ENCODE measurements at regions not wholly inside any gene's neighbourhood (a gene's known extent, or its start where the extent isn't known, plus 50 kb on each side); places are given as distances from the start of the nearest gene placed in this dataset.

DNA sequence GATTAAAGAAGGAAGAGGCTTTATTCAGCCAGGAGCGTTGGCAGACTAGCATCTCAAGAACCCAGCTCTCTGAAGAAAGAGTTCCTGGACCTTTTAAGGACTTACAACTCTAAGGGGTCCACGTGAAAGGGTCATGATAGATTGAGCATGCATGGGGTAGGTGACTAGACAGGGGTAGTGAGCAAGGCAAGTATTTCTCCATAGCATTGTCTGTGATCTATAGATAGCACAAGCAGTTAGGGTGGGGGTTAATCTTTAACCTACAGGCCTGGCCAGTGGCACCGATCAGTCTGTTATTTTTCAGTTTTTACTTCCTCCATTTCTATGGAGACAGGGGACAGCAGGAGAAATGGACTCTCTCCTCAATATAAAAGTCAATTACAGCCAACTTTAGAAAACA, 983.7 kb downstream of the SLITRK1 start:
- no peak overlapping the region for H3K4me3 ChIP-seq (ENCODE audit: low read depth, low read length)
- TF ChIP-seq, protein P1, sequence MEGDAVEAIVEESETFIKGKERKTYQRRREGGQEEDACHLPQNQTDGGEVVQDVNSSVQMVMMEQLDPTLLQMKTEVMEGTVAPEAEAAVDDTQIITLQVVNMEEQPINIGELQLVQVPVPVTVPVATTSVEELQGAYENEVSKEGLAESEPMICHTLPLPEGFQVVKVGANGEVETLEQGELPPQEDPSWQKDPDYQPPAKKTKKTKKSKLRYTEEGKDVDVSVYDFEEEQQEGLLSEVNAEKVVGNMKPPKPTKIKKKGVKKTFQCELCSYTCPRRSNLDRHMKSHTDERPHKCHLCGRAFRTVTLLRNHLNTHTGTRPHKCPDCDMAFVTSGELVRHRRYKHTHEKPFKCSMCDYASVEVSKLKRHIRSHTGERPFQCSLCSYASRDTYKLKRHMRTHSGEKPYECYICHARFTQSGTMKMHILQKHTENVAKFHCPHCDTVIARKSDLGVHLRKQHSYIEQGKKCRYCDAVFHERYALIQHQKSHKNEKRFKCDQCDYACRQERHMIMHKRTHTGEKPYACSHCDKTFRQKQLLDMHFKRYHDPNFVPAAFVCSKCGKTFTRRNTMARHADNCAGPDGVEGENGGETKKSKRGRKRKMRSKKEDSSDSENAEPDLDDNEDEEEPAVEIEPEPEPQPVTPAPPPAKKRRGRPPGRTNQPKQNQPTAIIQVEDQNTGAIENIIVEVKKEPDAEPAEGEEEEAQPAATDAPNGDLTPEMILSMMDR (IDR thresholded peaks at IDR 0.05; ENCODE audit: low read depth, low read length): no peak

DNA sequence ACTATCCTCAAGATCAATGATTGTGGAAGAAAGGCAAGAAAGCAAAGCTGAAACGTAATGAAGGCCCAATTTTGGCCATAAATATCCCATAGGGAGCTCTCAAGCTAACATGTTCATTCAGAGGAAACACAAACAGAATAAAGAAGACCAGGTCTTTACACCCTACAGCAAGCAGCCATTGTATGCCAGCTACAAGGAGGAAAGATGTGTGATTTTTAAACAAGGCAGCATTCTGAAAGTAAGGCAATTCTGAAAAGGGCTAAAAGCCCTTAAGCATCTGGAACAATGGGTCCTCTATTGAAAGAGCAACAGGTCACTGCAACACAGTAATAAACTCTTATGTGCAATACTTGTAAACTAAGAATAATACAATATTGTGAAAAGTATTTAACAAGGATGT, 1002.4 kb downstream of the SLITRK1 start:
- TF ChIP-seq, protein P1 (IDR thresholded peaks at IDR 0.05; ENCODE audit: low read depth, low read length): no peak
- H3K4me3 ChIP-seq (ENCODE audit: low read depth, low read length): no peak overlapping the region

DNA sequence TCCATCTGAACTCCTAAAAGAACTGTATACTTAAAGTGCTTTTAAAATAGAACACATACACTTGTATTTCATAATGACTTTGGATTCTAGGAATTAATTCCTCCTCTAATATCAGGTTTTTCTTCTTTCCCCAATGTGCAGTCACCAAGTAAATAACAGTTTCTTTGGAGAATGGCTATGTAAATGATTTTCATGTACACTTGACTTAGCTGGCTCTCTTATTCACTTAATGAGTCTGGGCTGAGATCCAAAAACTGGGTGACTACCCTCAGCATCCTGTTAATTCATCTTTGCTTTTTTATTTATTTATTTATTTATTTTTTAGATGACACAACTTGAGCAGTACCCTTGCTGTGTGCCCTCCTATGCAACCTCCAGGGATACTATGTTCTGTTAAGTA, 1003.7 kb downstream of the SLITRK1 start:
- H3K4me3 ChIP-seq (ENCODE audit: low read depth, low read length): no peak overlapping the region
- TF ChIP-seq, protein P1 (IDR thresholded peaks at IDR 0.05; ENCODE audit: low read depth, low read length): no peak

DNA sequence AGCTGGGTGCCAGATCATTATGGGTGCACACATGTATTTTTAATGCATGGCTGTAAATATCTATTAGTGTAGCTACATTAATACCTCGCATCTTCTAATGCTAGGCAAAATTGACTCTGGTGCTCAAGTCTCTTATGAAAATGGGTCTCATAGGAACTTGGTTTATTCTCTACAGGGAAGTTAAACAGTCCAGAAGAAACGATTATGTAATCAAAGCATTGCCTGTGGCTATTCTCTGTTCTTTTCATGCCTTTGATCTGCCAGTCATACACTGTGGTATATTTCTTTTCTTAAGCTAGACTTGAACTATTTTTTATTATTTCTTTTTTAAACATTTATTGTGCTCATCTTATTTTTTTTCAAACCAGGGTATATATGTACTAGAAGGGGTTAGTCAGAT, 1015.0 kb downstream of the SLITRK1 start:
- TF ChIP-seq, protein P1 (IDR thresholded peaks at IDR 0.05; ENCODE audit: low read depth, low read length): no peak
- H3K4me3 ChIP-seq (ENCODE audit: low read depth, low read length): no peak overlapping the region

DNA sequence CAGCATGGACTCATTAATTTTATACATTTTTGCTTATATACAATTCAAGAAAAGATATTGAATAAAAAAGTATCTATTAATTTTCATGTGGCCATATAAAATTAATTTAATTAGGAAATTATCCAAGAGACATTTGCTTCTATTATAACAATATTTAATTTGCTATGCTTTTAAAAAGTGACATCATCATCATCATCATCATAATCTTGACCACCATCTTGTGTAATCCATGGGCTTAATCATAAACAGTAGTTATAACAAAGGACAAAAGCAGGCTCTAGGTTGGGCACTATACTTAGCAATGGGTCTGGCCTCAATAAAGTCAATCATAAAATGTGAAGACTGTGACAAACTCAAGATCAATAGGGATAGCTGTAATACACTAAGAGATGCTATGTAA, 1031.6 kb downstream of the SLITRK1 start:
- H3K4me3 ChIP-seq (ENCODE audit: low read depth, low read length): no peak overlapping the region
- TF ChIP-seq, protein P1 (IDR thresholded peaks at IDR 0.05; ENCODE audit: low read depth, low read length): no peak

DNA sequence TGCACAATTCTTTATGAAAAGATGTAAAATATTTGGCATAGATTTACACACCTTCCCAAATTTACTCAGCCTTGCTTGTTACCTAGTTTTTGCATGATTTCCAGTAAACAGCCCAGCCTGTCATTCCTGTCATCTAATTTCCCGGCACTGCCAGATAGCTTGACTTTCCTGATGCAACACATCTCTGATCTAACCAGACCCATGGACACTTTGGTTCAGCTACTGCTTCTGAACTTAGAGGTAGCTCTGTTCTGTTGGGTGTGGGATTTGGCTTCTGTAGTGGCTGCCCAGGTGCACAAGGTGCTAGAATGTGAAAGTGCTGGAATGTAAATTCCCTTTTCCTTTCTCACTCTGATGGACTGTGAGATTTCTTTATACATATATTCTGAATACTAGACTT, 1033.5 kb downstream of the SLITRK1 start:
- TF ChIP-seq, protein P1 (IDR thresholded peaks at IDR 0.05; ENCODE audit: low read depth, low read length): no peak
- no peak overlapping the region for H3K4me3 ChIP-seq (ENCODE audit: low read depth, low read length)

DNA sequence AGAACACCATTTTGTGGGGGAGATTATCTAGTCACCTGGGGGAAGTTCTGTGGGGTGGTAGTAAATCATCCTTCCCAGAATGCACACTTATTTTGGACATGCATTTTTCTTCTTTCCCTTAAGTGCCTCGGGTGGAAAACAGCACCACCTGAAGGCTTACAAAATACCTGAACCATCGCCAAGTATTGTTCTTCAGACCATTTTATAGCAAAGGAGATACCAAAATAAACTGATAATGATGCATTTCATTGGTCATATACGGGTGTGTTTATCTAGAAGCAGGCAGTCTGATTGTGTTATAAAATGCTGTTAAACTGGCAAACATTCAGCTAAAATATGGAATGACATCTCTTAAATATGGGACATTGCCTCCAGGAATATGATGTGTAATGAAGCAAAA, 1034.7 kb downstream of the SLITRK1 start:
- no peak overlapping the region for H3K4me3 ChIP-seq (ENCODE audit: low read depth, low read length)
- TF ChIP-seq, protein P1 (IDR thresholded peaks at IDR 0.05; ENCODE audit: low read depth, low read length): no peak

Data from WI38 (cell line).